Breast epithelium (tissue), 3 donors: ENCODE measurements at regions not wholly inside any gene's neighbourhood (a gene's known extent, or its start where the extent isn't known, plus 50 kb on each side); places are given as distances from the start of the nearest gene placed in this dataset.

Experiments used
- POLR2AphosphoS5 ChIP-seq, 3 donors: sonication (generic); formaldehyde crosslinking; IDR thresholded peaks; one replicate each; pipeline ENCODE4 v1.6.1; 2017; ENCODE audit warnings: antibody characterized with exemption in 3 of 3
- TF ChIP-seq, protein P1 (sequence below), 3 donors: fragments of 450-650 bp; IDR thresholded peaks; one replicate each; pipeline ENCODE4 v1.5.1; 2016 to 2017; ENCODE audit warnings: antibody characterized with exemption in 3 of 3, mild to moderate bottlenecking in 3 of 3, moderate library complexity in 3 of 3

DNA sequence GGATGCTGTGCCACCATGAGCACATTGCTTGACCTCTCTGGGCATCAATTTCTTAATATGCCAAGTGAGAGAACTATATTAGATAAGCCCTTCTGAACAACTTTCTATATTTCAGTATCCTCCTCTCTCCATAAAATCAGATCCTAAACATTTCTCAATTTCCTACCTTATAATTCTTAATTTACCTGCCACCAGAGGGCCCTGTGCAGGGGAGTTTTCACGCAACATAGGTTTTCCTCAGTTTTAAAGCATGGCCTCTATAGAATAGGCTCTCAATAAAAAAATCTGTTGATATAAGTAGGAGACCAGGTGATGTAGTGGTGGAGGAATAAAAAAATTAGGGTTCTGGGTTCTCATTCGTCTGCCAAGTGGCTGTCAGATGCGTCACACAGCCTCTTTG, 83.7 kb upstream of the DBX1 start:
- TF ChIP-seq, protein P1, sequence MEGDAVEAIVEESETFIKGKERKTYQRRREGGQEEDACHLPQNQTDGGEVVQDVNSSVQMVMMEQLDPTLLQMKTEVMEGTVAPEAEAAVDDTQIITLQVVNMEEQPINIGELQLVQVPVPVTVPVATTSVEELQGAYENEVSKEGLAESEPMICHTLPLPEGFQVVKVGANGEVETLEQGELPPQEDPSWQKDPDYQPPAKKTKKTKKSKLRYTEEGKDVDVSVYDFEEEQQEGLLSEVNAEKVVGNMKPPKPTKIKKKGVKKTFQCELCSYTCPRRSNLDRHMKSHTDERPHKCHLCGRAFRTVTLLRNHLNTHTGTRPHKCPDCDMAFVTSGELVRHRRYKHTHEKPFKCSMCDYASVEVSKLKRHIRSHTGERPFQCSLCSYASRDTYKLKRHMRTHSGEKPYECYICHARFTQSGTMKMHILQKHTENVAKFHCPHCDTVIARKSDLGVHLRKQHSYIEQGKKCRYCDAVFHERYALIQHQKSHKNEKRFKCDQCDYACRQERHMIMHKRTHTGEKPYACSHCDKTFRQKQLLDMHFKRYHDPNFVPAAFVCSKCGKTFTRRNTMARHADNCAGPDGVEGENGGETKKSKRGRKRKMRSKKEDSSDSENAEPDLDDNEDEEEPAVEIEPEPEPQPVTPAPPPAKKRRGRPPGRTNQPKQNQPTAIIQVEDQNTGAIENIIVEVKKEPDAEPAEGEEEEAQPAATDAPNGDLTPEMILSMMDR (IDR thresholded peaks at IDR 0.05): no peak
- no peak for TF ChIP-seq POLR2AphosphoS5 (IDR thresholded peaks at IDR 0.05)
